Mesodermal cell (in vitro differentiated cells): ENCODE measurements at regions not wholly inside any gene's neighbourhood (a gene's known extent, or its start where the extent isn't known, plus 50 kb on each side); places are given as distances from the start of the nearest gene placed in this dataset.
"Not testable (repeated sequence)": the region's sequence is repeated elsewhere in the genome, so short reads cannot be mapped to it uniquely, and the experiment has no call there.

Experiments
- H3K27ac ChIP-seq: 2 replicates; pipeline ENCODE4 v1.7.0; 2013; ENCODE audit warnings: mild to moderate bottlenecking, low read depth, low read length, moderate library complexity; ENCODE audit not compliant: severe bottlenecking
- H3K36me3 ChIP-seq: 2 replicates; pipeline ENCODE4 v1.7.1; 2013; ENCODE audit warnings: mild to moderate bottlenecking, low read length, moderate library complexity; ENCODE audit not compliant: control insufficient read depth, insufficient read depth
- H3K4me1 ChIP-seq: one replicate; pipeline ENCODE4 v1.7.1; 2013; ENCODE audit warnings: mild to moderate bottlenecking, low read length; ENCODE audit not compliant: insufficient read depth, control insufficient read depth, poor library complexity, severe bottlenecking
- H3K4me3 ChIP-seq: 2 replicates; pipeline ENCODE4 v1.7.0; 2013; ENCODE audit warnings: low read length, control low read depth, mild to moderate bottlenecking; ENCODE audit not compliant: insufficient read depth, poor library complexity, severe bottlenecking; ENCODE audit errors: extremely low read depth
- H3K9me3 ChIP-seq: 2 replicates; pipeline ENCODE4 v1.7.1; 2013; ENCODE audit warnings: mild to moderate bottlenecking, low read length, moderate library complexity; ENCODE audit not compliant: control insufficient read depth
- WGBS, 2 experiments: methylation state at CpG; one replicate each; pipeline ENCODE4 v1.1.5; 2013; ENCODE audit warnings: missing lambda C conversion rate in 2 of 2; ENCODE audit not compliant: insufficient coverage in 2 of 2; 5-methylcytosine and 5-hydroxymethylcytosine counted together

DNA sequence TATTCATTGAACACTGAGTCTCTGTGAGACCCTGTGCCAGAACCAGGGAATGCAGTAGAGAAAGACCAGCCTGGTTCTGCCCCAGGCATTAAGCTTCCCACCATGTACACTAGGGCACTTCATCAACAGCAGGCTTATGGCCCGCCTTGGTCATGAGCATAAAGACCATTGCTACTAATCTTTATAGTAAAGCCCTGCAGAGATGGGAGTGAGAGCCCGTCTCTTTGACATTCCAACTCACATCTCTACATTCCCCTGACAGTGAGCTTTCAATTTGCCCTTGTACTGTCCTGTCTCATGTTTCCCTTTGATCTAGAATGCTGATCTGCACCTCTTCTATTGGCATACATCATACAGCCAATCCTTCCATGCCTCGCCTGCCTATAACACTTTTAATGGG lies 211.8 kb upstream of the ARL4C start:
- Histone ChIP-seq H3K27ac (no peak overlapping the region), H3K4me3 (no peak overlapping the region), H3K9me3 (no peaks in the 10 kb centered on the region), H3K4me1 (peaks cover 4% of the 10 kb centered on the region), H3K36me3 (no peaks in the 10 kb centered on the region)
- WGBS, 2 experiments = 80 to 86% methylated on average over 1 to 3 of the region's 3 CpGs

DNA sequence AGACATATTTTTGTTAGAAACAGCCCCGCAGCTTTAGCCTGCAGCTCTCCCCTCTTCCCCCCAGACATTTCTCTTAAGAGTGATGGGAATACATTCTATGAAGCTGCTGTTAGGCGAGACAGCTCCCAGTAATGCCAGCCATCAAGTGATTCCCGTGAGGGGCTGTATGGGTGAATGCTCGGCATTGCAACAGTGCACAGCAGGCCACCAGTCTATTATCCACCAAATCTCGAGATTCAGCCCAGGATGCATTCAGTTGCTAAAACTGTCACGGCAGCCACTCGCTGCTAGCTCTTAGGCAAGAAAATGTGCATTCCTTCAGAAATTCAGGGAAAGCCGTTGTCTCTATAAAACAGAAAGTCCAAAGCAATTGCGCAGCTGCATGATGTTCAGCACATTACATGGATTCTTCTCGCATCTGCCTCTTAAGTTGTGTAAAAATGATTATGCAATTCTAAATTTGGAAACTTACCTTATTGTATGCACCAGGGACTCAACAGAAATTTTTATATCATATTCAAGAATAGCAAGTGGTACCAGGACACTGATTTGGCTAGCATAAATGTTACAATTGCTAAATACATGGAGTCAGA lies 211.3 kb upstream of the ARL4C start:
- no peaks in the 10 kb centered on the region for H3K36me3 ChIP-seq
- 36 to 46% methylated on average over 6 to 8 of the region's 10 CpGs for WGBS, 2 experiments
- no peak overlapping the region for H3K27ac ChIP-seq
- peaks cover 6% of the 10 kb centered on the region for H3K4me1 ChIP-seq
- no peaks in the 10 kb centered on the region for H3K9me3 ChIP-seq
- H3K4me3 ChIP-seq = no peak overlapping the region

DNA sequence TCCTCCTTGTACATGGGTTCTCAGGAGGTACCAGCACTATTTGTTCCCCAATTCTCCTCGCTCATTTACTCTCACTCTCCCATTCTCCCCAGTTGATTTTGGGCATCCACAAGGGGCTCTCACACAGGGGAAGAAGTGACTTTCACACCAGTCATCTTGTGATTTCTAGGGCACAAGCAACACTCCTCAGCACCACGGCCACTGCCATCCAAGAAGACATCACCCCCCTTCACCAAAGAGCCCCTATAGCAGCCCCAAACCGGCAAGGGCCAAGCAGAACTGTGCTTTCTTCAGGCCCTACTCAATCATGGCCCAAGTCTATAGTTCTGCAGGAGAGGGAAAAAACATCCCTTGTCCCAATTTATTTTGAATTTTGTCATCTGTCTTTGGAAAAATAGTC lies 209.2 kb upstream of the ARL4C start:
- no peaks in the 10 kb centered on the region for H3K9me3 ChIP-seq
- whole genome bisulfite sequencing, 2 experiments = 69 to 100% methylated on average over 1 to 2 of the region's 3 CpGs
- no peak overlapping the region for H3K4me3 ChIP-seq
- no peaks in the 10 kb centered on the region for H3K36me3 ChIP-seq
- peaks cover 6% of the 10 kb centered on the region for H3K4me1 ChIP-seq
- no peak overlapping the region for H3K27ac ChIP-seq

DNA sequence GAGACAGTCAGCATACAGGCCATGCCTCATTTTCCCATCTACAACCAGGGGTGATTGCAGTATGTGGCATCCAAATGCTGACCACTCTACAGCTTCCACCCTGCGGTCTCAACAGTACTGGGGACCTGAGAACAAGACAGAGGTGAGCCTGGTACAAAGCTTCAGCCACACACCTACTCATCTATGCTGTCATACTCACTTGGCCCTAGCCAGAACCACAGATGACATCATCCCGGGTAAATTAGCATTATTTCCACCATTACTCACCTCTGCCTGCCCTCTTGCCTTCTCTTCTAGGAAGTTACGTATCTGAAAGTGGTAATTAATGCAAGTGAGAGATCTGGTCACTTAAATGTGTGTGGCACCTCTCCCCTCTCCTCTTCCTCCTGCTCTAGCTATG lies 208.2 kb upstream of the ARL4C start:
- Histone ChIP-seq H3K36me3 (no peaks in the 10 kb centered on the region), H3K4me1 (peaks cover 6% of the 10 kb centered on the region), H3K4me3 (no peak overlapping the region), H3K9me3 (no peaks in the 10 kb centered on the region), H3K27ac (no peak overlapping the region)
- WGBS, 2 experiments = 90 to 100% methylated on average over 1 of the region's 3 CpGs

DNA sequence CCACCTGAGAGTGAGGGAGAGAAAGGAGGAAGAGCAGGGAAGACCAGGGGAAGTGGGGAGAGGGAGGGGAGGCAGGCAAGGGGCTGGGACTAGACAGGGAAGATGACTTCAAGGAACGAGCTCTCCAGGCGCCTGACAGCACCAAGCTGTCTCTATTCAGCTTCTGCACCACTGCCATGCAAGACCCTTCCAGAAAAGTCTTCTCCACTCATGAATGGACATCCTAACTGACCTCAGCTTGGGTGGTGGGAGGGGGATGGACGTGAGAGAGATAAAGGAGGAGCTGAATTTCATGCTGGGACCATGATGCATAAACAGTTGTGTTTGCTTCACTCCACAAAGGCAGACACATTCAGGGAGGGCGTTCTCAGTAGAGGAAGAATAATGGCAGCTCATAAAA lies 206.4 kb upstream of the ARL4C start:
- H3K4me3 ChIP-seq = no peak overlapping the region
- peaks cover 6% of the 10 kb centered on the region for H3K9me3 ChIP-seq
- no peak overlapping the region for H3K27ac ChIP-seq
- no peaks in the 10 kb centered on the region for H3K36me3 ChIP-seq
- H3K4me1 ChIP-seq = peaks cover 6% of the 10 kb centered on the region
- WGBS, 2 experiments = 86% methylated on average over 1 of the region's 4 CpGs; no CpG with 5 or more reads in 1 of the 2 experiments

DNA sequence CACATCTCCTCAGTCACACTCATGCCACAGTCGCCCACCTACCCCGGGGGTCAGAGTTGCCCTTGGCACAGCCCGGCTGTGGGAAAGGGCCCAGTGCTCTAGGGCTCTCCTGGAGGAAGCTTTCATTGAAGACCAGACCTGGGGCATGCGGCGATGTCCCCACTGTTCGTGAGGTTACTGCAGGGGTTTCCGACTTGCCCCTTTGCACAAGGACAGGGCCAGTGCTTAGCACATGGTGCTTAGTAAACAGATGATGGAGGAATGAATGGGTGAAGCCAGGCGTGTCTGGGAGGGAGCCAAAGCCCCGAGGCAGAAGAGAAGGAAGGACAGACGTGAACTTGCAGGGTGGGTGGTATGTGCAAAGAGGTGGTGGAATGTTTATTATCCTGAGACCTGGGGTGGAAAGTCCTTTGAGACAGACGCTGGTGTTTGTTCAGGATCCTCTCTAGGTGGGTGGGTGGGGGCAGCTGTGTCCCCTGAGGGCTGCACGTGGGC lies 205.9 kb upstream of the ARL4C start:
- 87 to 92% methylated on average over 10 to 12 of the region's 12 CpGs for WGBS, 2 experiments

DNA sequence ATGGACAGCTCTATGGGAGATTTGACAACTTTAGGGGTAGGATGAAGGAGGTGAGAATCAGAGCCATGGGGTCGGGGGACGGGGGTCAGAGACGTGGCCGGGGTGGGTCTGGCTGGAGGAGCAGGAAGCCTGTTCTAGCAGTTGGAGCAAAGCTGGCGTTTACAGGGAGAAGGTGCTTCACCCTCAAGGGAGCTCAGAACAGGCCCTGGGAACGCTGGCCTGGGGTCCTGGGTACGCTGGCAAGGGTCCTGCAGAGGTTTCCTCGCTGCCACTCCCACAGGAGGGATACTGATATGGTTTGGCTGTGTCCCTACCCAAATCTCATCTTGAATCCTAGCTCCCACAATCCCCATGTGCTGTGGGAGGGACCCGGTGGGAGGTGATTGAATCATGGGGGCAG lies 205.0 kb upstream of the ARL4C start:
- Histone ChIP-seq H3K9me3 (peaks cover 20% of the 10 kb centered on the region), H3K27ac (no peak overlapping the region), H3K4me1 (peaks cover 6% of the 10 kb centered on the region), H3K4me3 (no peak overlapping the region), H3K36me3 (no peaks in the 10 kb centered on the region)
- WGBS, 2 experiments = 82 to 93% methylated on average over 4 to 5 of the region's 9 CpGs

More for the DNA sequence above, 205.9 kb upstream of the ARL4C start:
- H3K9me3 ChIP-seq = peaks cover 11% of the 10 kb centered on the region
- H3K4me1 ChIP-seq = peaks cover 6% of the 10 kb centered on the region
- no peak overlapping the region for H3K27ac ChIP-seq
- no peak overlapping the region for H3K4me3 ChIP-seq
- H3K36me3 ChIP-seq = no peaks in the 10 kb centered on the region

DNA sequence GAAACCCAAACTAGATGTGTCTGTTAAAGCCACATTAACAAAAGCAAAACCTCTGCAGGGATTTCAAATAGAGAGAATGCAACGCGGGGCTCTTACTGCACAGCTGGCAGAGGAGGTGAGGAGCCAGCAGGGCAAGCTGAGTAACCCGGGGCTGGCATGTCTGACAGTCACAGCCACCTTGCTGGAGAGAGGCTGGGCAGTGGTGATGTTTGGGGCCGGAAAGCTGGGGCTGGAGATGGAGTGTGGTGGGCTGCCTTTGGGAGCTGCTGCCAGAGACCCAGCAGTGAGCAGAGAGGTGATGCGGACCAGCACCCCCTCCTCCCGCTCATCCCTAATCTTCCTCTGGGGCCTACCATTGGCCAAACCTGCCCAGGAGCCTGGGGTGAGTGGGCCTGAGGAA lies 204.5 kb upstream of the ARL4C start:
- Histone ChIP-seq H3K4me1 (peaks cover 6% of the 10 kb centered on the region), H3K27ac (no peak overlapping the region), H3K9me3 (peaks cover 25% of the 10 kb centered on the region), H3K36me3 (no peaks in the 10 kb centered on the region), H3K4me3 (no peak overlapping the region)
- 84 to 96% methylated on average over 3 to 4 of the region's 6 CpGs for WGBS, 2 experiments

DNA sequence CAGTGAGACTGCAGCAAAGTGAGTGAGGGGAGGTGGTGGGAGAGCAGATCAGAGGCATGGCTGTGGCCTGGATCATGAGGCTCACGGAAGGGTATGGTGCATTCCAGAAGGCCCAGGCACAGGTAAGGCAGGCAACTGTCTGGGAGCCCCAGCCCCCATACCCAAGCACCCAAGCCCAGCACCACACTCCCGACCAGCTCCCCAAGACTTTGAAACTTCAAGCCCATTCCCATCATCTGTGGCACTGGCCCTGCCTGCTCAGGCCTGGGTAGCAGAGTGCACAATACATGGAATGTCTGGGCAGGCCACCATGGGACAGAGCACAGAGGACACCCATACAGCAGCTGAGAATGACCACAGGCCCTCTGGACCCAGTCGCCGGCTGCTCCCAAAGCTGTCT lies 202.6 kb upstream of the ARL4C start:
- no peak overlapping the region for H3K27ac ChIP-seq
- no peak overlapping the region for H3K4me3 ChIP-seq
- 86 to 100% methylated on average over 1 to 4 of the region's 4 CpGs for WGBS, 2 experiments
- peaks cover 2% of the 10 kb centered on the region for H3K4me1 ChIP-seq
- no peaks in the 10 kb centered on the region for H3K36me3 ChIP-seq
- peaks cover 42% of the 10 kb centered on the region for H3K9me3 ChIP-seq

DNA sequence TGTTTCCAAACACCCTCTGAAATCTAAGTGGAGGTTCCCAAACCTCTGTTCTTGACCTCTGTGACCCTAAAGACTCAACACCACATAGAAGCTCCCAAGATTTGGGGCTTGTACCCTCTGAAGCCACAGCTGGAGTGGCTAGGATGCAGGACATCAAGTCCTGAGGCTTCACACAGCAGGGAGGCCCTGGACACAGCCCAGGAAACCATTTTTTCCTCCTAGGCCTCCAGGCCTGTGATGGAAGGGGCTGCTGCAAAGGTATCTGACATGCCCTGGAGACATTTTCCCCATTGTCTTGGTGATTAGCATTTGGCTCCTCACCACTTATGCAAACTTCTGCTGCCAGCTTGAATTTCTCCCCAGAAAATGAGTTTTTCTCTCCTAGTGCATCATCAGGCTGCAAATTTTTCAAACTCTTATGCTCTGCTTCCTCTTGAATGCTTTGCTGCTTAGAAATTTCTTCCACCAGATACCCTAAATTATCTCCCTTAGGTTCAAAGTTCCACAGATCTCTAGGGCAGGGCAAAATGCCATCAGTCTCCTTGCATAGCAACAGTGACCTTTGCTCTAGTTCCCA lies 200.5 kb upstream of the ARL4C start:
- not testable (repeated sequence) for H3K4me1 ChIP-seq, H3K4me3 ChIP-seq, H3K27ac ChIP-seq, H3K36me3 ChIP-seq
- H3K9me3 ChIP-seq = peaks cover 42% of the 10 kb centered on the region

DNA sequence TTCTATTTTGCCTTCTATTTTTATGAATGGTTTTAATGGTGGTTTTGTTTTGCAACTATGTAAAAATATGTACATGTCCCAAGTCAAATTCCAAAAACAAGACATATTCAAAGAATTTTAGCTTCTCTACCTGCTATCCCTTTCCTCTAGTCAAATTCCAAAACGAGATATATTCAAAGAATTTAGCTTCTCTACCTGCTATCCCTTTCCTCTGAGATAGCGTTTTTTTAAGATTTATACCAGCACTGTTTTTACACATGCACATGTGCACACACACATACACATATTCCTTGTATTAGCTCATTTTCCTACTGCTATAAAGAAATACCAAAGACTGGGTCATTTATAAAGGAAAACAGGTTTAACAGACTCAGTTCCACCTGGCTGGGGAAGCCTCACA lies 199.1 kb upstream of the ARL4C start:
- peaks cover 42% of the 10 kb centered on the region for H3K9me3 ChIP-seq
- 77 to 82% methylated on average over 1 to 2 of the region's 2 CpGs for WGBS, 2 experiments
- H3K36me3 ChIP-seq = no peaks in the 10 kb centered on the region
- no peak overlapping the region for H3K27ac ChIP-seq
- peaks cover 4% of the 10 kb centered on the region for H3K4me1 ChIP-seq
- no peak overlapping the region for H3K4me3 ChIP-seq
